Posterior cingulate gyrus (tissue), 11 donors: ENCODE measurements at regions not wholly inside any gene's neighbourhood (a gene's known extent, or its start where the extent isn't known, plus 50 kb on each side); places are given as distances from the start of the nearest gene placed in this dataset.
"Not testable (repeated sequence)": the region's sequence is repeated elsewhere in the genome, so short reads cannot be mapped to it uniquely, and the experiment has no call there.

Experiments
- DNase-seq, 10 donors: peaks; one replicate each; pipeline versions ENCODE4 v3.0.0 to v3.0.0-alpha.2; 2020 to 2021; ENCODE audit warnings: mixed read lengths in 3 of 10
- intact Hi-C: fragments of 100-400 bp; cut with DNase I; formaldehyde crosslinking; loops from one replicate; pipeline ENCODE4 v1.15.1; 2023

DNA sequence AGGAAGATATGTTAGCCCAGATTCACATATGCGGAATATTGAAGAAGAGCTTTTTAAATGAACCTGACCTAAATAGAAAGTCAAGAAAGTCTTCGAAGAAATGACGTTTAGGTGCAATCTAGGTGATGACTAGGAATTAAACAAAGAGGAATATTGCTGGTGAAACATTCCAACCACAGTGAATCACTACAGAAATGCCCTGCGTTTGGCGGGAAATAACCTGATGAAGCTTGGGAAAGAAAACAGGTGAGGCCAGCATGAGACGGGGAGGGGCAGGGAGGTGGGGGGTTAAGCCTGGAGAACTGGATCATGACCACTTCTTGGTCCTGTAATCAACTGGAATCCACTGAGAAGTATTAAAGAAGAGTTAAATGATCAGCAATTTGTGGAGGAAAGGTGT, 299.4 kb upstream of the VSTM2A start:
- intact Hi-C loops = loop anchor here (10.0 kb wide), 1 partner anchor 422 kb away; no protein-coding TSS in a partner anchor
- DNase-seq = no peak

DNA sequence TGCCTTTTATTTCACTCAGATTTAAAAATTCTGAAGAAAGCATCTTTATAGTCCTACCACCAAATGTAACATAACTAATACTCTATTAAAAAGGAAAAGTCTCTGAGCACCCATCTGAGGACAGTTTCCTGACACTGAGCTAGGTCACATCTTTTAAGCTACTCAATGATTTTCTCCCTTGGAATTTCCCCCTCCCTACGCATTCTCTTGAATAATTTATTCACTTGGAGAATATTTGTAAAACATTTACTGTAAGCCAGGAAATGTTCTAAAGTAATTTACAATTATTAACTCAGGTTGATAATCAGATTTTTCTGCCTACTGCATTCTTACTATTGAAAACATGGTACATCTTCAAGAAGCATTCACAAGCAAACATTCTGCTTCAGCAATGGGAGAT, 297.2 kb upstream of the VSTM2A start:
- DNase-seq = no peak
- intact Hi-C loops = loop anchor here (10.0 kb wide), 1 partner anchor 420 kb away; no protein-coding TSS in a partner anchor

GRCh38 chr7:54249686-54250085, 292.5 kb upstream of the VSTM2A start:
- intact Hi-C loops = loop anchor here (10.0 kb wide), 1 partner anchor 415 kb away; no protein-coding TSS in a partner anchor
- no peak for DNase-seq

DNA sequence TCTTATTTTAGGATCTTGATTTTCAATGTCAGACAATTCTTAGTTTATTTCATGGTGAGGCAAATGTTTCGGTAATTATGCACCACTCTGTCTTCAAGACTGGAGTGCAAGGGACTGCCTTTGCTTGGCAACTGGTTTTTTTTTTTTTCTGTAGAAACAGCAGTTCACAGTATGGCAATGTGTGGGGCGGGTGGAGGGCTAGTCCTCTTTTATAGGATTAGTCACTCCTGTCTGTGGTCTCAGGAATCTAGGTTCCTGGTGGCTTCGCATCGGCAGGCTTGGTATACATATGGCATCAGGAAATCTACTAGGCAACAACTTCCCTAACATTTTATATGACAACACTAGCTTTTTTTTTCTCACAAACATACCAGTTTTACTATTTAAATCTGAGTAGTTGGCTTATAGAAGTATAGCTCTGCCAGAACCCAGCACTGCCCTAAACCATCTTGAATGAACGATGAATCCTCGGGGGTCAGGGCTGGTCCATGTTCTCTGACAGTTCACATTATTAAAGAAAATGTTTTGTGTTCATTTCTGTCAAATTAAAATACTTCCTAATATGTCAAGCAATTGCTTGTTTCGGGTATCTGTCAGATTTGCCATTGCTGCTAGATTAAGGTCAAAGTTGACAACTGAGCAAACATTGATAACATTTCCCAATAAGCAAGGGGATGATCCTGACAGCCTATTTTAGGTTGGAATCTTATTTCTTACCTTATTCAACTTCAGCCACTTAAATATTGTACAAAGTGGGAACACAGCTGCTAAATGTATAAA, 289.7 kb upstream of the VSTM2A start:
- intact Hi-C loops = no loop called here

DNA sequence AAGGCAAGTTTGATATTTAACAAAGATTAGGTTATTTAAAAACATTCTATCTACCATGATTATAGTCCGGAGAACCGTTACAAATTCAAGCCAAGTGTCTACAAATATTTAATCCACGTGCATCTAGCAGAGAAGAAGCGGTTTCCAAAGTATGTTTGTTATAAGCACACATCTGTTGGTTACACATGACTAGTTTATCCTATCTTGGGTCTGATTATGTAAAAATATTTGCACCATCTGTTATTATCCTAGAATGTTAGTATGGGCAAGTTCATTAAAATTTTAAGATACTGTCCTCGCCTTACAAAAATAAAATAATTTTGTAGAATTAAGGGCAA, 289.2 kb upstream of the VSTM2A start:
- intact Hi-C loops = no loop called here
- no peak for DNase-seq

More for the DNA sequence above, 289.7 kb upstream of the VSTM2A start:
- DNase-seq = no peak

- no peak for DNase-seq
- intact Hi-C loops = no loop called here
Observed at GRCh38 chr7:54255242-54255641, 286.9 kb upstream of the VSTM2A start.

- DNase-seq = peak in 1 of 10 donors; percentile 52
- intact Hi-C loops = no loop called here
Observed at GRCh38 chr7:54259185-54259584, 283.0 kb upstream of the VSTM2A start.

- intact Hi-C loops = no loop called here
- no peak for DNase-seq
Observed at GRCh38 chr7:54260941-54261371, 281.2 kb upstream of the VSTM2A start.

DNA sequence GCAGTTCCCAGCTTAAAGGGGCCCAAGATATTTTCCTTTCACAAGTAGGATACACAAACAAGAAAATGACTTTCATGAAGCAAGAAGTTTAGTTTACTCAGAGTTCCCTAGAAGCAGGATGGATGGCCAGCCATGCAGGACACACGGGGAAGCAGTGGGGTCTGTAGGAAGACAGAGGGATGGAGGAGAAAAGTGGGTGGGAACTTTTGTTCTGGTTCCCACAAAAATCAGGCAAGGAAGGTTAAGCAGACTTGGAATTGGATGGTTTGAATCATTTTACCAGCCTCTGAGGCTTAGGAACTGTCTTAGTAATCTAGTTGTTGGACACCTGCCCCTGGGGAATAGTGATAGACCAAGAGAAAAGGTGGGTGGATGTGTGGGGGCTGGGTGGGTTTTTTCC, 263.3 kb upstream of the VSTM2A start:
- intact Hi-C loops = no loop called here
- DNase-seq = no peak

DNA sequence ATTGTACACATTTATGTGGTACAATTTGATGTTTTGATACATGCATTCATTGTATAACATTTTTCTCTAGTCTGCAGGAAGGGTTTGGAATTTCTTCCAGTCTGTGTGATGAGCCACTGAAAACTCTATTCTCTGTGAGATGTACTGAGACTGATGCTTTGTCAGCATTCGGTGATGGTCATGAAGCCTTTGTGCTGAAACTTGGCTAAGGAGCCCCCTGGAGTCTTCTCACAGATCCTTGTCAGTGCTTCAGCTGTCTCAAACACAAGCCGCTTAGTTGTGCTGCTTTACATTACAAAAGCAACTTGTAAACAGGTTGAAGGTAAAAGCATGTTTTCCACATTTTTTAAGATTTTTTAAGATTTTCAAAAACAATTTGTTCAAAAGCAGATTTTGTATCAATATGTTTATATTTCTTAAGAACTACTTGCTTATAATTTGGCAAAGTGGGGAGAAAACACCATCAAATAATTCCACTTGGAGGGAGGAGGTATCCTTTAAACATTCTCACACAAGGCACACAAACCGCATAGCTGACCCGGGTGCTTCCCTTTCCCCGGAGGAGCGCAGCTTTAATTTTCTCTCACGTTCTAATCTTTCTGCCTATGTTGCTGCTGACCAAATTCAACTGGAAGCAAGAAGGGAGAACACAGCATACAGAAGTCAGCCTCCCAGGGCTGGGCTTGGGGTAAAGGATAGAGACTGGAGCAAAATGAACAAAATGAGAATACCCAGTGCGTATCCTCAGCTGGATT, 249.8 kb upstream of the VSTM2A start:
- no peak for DNase-seq
- intact Hi-C loops = no loop called here

GRCh38 chr7:54299426-54299825, 242.7 kb upstream of the VSTM2A start:
- no peak for DNase-seq
- intact Hi-C loops = no loop called here

GRCh38 chr7:54315955-54316354, 226.2 kb upstream of the VSTM2A start:
- DNase-seq, intact Hi-C loops: not testable (repeated sequence)

DNA sequence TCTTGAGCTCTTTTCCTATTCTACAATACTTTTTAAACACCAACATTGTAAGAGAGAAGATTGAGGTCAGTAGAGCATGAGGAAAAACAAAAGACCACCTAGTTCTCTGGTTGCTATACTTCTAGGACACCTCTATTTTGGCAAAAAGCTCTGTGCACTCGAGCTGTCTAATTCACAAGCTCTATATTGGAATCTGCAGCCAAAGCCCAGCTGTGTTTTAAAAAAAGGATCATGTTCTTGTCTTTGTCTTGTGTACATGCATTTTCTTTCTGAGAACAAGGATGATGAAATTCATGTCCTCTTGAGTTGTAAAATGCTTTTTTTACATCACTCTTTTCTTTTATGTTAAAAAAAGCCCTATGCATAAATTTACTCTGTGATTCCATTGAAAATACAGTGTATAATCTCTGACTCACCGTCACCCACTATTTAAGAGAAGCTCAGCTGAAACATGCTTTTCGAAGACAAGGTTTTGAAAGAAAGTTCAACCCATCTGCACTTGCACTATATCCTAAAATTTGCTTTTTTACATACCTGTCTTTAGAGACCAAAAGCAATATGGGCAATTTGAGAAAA, 215.5 kb upstream of the VSTM2A start:
- intact Hi-C loops = no loop called here
- DNase-seq = no peak

- intact Hi-C loops = no loop called here
- peak in 1 of 10 donors; percentile 49 for DNase-seq
Observed at GRCh38 chr7:54330216-54330800, 211.9 kb upstream of the VSTM2A start.

GRCh38 chr7:54331311-54331710, 210.9 kb upstream of the VSTM2A start:
- intact Hi-C loops = no loop called here
- no peak for DNase-seq

DNA sequence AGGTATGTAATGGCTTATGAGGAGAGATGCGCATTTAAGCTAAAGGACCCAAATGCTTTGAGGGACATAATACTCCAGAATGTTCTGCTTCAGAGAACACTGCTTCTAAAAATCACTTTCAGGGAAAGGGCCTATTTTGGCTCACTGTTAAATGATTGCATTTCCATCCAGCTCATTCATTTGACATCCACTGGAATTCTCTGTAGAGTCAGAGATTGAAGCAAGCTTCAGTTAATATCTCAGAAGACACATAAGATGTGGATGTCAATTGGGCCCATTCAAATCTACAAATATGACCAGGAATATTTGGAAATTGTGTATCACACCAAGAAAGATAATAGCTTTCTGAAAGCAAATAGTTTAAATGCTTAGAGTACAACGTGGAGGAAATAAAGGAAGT, 209.9 kb upstream of the VSTM2A start:
- no peak for DNase-seq
- intact Hi-C loops = no loop called here

- intact Hi-C loops = no loop called here
- DNase-seq = no peak
Observed at GRCh38 chr7:54333952-54334351, 208.2 kb upstream of the VSTM2A start.

GRCh38 chr7:54336800-54337199, 205.4 kb upstream of the VSTM2A start:
- no peak for DNase-seq
- intact Hi-C loops = no loop called here

DNA sequence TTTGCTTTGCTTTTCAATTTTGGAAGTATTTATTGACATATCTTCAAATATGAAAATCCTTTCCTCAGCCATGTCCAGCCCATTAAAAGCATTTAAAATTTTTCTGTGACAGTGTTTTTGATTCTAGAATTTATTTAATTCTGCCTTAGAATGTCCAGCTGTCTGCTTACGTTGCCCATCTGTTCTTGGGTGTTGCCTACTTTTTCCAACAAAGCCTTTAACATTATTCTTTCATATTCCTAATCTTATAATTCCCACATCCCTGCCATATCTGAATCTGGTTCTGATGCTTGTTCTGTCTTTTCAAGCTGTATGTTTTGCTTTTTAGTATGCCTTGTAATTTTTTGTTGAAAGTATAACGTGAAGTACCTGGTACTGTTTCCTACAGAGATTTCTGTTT, 204.7 kb upstream of the VSTM2A start:
- no peak for DNase-seq
- intact Hi-C loops = no loop called here

DNA sequence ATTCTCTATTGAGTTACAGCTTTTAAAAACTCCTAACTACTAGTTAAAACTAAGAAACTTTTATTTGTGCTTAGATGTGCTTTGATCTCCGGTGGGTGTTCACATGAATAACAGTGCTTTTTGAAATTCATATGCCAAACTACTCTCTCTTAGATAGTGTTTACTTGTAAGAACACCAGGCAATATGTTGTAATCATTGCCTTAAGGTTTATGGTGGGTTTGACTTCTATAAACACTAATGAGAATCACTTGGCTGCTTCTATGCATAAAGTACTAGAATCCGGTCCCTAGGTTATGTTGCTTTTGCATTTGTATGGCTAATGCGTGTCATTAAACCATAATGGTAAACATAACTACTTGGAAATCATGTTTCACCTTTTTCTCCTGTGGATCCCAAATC, 203.9 kb upstream of the VSTM2A start:
- DNase-seq = no peak
- intact Hi-C loops = no loop called here

- no peak for DNase-seq
Observed at GRCh38 chr7:54339073-54339472, 203.1 kb upstream of the VSTM2A start.

More at GRCh38 chr7:54339073-54339472, 203.1 kb upstream of the VSTM2A start:
- intact Hi-C loops = no loop called here
